ENCODE measurements at regions not wholly inside any gene's neighbourhood (a gene's known extent, or its start where the extent isn't known, plus 50 kb on each side); places are given as distances from the start of the nearest gene placed in this dataset.

DNA sequence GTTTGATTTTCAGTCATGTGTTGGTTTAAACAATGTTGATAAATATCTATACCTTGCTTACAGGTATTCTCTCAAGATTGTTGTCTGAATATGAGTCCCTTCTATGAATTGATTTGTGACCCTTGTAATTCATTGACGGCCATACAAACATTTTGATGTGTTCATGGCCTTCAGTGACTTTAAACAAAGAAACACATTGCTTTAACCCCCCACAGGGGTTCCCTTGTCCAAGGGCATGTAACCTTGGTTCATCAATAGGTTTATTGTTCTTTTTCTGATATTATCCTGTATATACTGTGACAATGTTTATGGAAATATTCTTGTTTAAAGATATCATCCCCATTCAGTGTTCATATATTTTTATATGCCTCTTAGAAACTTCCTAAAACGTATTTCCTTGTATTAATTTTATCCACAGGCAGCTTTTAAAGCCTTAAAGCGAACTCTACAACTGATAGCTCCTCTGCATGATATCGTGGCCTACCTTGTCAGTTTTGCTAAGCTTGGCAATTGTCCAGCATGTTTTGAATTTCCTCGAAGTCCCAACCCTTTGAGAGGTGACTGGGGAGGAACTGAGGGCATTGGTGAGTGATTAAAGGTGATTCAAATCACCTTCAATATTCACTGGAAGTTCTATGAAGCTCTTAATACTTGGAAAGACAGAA is 87.0 kb downstream of the CD164 start:
- no peak for DNase-seq

DNA sequence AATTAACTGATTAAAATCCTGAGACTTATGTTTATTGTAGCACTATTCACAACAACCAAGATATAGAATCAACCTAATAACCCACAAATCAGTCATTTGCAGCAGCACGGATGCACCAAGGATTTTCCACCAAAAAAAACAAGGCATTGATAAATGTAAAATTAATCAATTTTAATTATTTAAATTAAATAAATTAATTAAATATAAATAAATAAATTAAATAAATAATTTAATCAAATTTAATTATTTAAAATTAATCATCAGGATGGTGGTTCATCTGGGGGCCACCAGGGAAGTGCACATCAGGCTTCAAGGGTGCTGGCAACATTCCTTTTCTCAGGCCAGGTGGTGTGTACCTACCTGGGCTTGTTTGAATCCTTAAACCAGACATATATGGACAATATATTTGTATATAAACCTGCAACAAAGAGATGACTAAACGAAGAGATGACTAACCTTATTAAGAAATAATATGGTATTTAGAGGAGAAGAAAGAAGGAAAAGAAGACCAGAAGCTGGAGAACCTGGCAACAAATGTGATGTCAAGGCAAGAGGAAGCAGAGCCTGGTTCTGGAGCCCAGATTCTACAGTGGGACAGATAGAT is 89.2 kb downstream of the CD164 start:
- DNase-seq = no peak

DNA sequence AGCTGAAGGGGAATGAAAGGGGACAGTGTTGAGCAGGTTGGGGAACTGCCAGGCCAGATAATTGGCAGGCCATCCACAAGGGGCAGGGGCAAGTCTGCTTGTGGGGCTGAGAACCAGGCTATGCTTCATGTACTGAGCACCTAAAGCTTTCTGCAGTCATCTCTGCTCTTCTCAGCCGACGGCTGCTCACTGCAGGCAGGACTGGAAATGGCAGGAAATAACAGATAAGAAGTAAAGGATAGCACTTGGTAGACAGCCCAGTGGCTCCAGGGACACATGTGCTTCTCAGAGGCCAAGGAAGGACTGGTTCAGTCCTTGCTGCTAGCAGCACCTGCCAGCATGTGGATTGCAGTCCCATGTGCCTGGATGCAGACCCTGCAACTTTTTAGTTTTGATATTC is 89.8 kb downstream of the CD164 start:
- DNase-seq = no peak

DNA sequence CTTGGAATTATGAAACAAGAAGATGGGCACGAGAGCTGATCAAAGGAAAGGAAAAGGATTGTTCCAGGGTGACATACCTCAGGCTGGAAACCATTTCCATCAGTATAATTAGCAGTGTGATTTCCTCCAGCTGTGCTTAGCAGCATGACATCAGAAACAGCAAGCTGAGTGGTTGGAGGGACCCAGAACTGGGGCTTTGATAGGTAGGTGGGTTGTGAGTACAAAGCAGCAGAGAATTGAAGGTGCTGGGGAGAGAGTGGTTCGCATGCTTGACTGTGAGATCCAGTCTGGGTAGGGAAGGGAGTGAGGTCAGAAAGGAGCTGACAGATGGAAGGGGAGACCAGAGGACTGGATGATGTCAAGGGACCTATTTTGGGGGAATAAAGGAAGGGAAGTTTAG is 90.4 kb downstream of the CD164 start:
- DNase-seq = no peak

DNA sequence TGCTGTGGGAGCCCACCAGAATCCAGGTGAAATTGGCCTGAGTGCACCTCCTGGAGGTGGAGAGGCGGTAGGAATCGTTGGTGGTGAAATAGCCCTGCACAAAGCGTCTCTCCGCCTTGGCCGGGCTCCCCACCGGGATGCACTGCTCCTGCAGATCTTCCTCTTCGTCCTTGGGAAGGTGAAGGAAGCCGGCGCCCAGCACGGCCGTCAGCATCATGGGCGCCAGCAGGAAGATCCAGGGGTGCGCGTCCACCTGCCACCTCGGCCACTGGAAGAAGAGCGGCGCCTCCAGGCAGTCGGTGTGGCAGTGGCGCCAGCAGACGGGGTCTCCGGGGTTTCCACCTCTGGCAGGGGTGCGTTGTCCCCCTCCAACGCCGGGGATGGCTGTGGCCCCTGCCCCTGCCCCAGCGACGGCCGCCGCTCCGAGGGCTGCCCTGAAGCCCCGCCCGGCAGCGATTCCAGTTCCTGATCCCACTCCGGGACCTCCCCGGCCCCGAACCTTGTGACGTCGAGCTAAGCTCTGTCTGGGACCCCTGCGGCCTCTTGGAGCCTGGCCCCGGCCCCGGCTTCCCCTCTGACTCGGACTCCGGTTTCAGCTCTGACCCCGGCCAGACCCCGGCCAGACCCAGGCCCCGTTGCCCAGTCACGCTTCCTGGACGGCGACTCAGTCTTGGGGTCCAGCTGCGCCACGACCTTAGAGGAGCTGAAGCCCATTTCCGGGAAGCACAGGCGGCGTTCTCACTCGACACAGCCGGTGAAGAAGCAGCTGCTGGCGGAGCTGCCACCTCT is 91.9 kb downstream of the CD164 start:
- no peak for DNase-seq

DNA sequence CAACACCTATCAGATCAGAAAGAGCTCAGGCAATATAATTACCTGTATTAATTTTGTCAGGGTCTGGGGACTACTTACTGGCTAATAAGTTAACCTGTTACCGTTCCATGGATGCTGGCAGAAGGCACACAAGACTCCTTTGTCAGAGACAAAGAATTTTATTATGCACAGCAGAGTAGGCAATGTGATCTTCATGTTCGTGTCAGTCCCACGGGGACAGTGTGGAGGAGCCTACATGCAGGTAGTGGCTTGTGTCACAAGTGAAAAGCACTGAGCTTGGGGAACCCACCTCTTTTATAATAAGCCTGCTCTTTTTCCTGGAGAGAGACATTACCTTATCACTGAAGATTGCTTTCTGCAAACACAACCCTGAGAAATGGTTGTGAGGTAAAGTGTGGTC is 96.9 kb downstream of the CD164 start:
- no peak for DNase-seq

DNA sequence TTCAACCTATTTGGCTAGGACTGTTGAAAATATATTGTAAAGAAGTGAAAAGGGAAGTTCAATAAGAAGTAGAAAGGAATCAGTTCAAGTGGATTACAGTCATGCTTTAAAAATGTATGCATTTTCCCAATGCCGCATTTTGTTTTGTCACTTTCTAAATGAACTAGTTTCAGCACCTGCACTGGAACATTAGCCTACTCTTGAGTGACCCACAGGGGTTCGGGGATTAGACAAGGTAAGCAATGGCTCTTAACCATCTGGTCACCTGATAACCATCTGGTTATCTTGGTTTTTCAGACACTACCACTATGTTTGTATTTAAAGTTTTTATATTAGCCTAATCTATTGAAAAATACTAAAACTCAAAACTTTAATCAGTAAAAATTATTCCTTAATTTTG is 97.6 kb downstream of the CD164 start:
- no peak for DNase-seq

DNA sequence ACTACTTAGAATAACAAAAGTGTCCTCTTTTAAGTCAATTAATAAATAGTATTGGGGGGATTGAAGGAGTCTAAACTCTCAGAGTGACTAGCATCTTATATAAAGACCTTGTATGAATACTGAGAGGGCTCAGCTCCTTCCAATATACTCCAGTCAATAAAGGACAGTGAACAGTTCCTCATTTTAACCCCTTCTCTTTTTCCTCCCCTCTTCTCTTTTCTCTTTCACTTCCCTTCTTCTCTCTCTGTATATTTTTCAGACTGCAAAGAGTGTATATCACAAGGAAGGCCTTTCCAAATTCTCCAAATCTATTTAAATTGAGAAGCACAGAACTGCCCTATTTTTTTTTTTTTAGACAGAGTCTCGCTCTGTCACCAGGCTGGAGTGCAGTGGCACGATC is 99.5 kb downstream of the CD164 start:
- DNase-seq = no peak

DNA sequence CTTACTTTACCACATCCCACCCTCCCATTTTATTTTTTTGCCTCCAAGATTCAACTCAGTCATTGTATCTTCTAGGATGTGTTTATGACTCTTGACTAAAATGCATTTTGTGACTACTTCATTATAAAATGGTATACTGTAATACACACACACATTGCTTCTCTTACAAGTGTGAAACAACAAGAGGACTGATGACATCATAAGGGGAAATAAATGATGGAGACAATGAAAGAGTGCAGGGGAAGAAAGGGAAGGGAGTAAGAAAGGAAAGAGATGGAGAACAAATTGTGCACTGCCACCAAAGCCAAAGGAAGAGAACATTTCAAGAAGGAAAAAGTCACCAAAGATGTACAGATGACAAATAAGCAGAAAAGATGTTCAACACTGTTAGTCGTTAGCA is 102.6 kb downstream of the CD164 start:
- no peak for DNase-seq

DNA sequence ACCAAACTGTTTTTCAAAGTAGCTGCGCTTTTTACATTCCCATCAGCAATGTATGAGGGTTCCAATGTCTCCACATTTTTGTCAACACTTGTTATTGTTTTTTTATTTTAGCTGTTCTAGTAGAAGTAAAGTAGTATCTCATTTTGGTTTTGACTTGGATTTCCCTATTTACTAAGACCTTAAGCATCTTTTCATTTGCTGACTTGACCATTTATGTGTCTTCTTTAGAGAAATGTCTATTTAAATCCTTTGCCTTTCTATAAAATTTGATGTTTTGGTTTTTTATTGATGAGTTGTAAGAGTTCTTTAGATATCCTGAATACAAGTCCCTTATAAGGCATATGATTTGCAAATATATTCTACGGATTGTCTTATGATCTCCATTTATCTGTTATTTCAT is 110.6 kb downstream of the CD164 start:
- DNase-seq = no peak

DNA sequence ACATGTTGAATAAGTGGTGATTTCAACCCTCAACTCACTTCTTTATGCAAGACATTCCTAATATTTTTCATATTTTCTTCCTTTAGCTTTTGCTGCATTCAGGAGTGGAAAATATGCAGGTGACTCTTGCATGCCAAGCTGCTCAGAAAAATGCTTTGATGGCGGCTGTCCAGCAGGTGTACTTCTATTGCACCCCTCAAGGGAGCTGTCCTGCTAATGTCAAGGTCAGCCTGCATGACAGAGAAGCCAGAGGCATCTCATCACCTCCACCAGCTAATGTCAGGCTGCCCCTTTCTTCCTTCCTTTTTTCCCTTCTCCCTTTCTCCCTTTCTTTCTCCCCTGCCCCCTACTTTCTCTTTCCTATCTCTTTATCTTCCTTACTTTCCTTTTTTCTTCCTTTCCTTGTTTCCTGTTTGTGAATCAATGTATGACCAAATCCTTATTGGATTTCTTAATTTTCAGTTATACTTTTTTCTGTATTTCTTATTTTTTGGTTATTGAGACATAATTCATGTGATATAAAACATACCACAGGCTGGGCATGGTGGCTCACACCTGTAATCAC is 112.2 kb downstream of the CD164 start:
- DNase-seq = no peak

DNA sequence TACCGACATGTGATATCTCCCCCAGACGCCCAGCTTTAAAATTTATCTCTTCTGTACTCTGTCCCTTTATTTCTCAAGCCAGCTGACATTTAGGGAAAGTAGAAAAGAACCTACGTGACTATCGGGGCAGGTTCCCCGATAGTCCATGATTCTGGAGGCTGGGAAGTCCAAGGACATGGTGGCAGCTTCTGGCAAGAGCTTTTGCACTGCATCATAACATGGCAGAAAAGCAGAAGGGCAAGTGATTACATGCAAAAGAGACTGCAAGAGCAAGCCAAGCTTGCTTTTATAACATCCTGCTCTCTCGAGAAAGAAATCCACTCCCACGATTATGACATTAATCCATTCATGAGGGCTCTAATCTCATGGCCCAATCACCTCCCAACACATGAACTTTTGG is 113.2 kb downstream of the CD164 start:
- DNase-seq = no peak

DNA sequence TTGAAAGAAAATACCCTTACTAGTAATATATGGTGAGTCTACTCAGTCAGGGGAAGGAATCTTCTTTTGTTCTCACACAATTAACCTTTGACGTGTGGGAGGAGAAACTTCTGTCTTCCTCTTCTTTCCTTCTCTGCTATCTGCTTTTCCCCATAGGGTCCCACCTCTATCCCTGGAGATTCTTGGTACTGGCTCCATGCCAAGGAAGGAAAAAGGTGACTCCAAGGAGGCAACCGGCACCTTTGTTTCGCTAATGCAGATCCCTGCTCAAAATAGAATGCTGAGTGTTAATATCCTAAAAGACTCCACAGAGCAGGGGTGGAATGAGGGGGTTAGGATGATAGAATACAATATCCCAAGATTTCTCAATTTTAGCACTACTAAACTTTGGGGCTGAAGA is 116.7 kb downstream of the CD164 start:
- no peak for DNase-seq

DNA sequence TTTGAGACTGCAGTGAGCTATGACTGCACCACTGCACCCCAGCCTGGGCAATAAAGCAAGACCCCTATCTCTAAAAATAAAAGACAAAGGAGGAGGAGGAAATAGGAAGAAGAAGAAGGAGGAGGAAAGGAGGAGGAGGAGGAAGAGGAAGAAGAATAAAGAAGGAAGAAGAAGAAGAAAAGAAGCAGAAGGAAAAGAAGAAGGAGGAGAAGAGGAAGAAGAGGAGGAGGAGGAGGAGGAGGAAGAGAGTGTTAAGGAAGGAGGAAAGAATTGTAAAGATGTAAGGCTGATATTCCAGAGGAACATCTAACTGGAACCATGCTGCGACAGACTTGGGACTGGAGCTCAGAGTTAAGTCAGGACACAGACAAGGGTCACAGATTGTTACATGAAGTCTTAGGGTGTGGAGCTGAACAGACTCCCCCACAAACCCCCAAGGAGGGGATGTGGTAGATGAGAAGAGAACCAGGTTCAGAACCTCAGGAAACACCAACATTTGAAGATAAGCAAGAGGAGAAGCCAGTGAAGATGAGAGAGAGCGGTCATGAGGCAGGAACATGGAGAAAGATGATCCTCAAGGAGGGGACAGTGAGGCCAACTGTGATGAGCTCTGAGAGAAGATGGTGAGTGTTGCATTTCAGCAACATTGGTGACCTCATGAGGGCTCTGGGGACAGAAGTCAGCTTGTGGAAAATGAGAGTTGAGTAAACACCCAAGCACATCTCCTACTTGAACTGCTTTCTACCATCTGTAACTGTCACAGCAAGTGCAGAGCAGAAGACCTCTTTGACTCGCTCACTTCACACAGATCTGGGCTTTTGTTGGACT is 118.2 kb downstream of the CD164 start:
- no peak for DNase-seq

DNA sequence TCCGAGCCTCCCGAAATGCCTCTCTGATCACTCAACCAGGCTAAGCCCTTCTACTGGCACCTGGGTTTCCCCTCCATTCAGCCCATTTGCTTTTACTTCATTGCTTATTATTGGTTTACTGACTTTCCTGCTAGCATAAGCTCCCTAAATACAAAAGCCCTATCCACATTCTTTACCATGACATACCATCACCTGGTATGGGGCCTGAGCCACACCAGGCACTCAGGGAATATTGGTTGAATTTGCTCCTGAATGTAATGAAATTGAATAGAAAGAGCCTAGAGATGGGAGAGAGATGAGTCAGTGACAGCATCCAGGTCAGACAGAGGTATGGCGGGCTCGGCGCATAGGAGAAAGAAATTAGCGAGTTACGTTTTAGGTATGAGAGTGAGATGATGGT is 120.0 kb downstream of the CD164 start:
- no peak for DNase-seq

DNA sequence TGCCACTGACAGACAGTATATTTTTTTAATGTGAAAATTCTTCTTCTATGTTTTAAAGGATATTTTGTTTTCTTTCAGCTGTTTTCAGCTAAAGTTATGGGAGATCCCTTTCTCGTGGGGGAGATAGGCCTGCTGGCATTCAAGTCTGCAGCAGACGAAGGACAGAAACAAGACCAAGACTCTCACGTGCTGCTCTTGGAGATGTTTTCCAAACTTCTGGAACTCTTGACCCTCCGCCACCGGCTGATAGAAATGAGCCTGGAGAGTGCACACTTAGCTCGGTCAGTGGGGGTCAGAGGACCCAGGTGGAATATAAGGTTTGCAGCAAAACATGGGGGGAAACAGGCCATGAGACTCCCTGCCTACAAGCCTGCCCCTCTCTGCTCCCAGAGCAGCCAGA is 120.5 kb downstream of the CD164 start:
- no peak for DNase-seq

DNA sequence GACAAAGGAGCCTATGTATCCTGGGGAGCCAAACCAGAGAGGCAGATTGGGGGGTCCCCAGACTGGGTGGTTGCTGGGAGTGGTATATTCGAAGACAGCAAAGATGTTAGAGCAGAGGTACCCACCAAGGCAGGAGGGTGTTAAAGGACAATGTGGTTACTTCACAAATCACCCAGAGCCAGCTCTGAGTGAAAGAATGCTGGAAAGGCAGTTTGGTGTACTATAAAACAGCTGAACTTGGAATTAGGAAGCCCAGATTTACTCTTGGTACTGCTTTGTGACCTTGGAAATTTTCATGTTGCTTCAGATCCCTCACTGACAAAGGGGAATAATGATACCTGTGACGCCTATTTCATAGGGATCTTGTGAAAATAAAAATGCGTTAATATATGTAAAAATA is 121.6 kb downstream of the CD164 start:
- DNase-seq = no peak

DNA sequence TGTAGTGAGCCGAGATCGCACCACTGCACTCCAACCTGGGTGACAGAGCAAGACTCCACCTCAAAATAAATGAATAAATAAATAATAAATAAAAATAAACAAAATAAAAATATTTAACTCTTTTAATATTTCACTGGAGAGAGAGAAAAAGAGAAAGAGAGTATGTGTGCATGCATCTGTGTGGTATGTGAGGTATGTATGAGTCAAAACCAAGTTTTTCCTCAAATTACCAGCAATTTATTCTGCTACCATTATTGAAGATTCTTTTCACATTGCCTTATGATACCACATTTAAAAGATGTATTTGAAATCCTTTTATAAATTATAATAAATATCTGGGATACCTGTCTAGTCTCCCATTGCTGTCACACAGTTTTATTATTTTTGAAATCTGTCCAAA is 122.1 kb downstream of the CD164 start:
- DNase-seq = no peak

DNA sequence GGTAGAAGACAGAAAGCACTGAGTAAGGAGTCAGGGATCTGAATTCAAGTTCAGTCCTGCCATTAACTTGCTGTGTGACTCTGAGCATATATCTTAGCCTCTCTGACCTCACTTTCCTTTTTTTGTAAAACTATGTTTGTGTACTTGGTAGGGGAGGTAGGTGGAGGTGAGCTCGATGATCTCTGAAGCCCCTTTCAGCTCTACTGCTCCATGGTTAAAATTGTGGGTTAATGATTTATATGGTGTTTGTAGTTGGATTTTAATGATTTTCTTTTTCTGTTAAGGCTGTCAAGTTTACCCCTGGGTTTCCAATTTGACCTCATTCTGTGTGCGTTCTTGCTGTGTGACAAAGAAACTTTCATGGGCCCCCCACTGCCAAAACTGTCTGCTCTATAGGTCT is 124.1 kb downstream of the CD164 start:
- DNase-seq = no peak

DNA sequence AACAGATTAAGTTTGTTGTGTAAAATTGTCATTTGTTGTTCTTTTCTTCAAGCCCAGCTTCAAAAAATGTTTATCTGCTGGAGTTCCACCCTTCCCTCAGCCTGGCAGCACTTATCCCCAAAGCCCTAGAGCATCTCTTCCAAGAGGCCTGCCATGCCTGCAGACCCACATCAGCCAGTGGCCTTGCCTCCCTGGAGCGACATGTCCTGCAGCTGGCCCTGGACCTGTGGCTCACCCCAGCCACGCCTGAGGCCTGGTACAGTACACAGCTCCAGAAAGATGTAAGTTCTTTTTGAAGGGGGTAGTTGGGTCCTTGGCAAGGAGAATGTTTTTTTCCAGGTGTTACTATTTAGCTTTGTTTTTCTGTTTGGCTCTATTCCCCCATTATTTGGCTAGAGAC is 124.8 kb downstream of the CD164 start:
- no peak for DNase-seq

DNA sequence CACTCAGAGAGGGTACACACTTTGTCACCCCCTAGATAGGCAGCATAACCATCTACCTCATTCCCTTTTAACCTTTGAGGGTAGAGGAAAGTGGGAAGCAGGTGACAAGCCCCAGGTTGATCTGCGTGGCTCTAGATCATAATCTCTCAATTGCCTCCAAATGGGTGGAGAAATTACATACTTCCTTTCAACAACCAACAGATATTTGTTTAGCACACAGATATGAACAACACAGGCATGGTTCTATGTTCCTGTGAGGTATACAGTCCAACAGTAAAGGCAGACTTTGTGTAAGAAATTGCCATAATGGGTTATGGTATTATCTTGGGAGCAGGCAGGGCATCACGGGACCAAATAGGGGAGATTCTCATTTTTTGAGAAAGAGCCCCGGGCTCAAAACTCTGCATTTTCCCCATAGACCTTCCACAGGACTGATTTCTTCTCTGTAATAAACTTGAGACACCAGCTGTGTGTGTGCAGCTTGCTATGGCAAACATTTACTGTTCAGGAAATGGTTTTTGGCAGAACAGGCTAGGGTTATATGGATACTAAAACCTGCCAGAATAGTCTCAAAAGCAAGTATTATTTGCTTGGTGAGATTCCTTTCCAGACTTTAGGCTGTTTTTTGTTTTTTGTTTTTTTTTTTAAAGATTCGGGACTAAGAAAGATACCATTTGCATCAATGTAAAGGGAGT is 126.2 kb downstream of the CD164 start:
- DNase-seq = no peak

DNA sequence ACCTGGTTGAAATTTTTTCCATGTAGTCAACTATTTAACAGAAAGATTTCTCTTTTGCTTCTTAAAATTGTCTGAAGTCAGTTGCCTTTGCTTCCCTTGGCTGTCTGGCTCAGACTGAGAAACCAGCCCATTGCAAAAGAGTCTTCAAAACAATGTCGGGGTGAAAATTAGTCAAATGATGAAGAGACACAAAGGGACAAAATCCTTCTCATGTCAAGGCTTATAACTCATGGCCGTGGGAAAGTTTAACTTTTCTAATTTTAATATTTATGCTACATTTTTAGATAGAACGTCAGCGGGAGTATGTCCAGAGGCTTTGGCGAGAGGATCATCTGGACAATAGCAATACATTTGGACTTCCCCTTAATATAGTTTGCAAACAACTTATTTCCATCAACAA is 127.2 kb downstream of the CD164 start:
- no peak for DNase-seq

DNA sequence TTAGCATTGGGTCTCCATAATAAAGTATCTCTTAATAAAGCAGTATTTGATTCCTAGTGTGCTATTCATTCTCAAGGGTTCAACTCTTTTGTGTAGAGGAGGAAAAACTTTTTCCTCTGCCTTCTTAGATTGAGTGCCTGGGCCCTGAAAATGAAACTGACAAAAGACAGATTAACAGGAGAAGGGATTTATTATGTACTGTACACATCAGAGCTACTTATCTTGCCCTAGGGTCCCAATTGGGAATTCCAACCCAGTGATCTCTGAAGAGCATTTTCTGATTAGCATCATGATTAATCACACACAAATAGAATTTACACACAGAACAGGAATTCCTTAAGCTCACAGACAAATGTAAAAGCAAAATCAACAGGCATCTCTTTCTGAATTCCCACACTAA is 128.9 kb downstream of the CD164 start:
- no peak for DNase-seq

Measured in stimulated activated CD4-positive, alpha-beta T cell treated with anti-CD3 and anti-CD28 coated beads, Interleukin-2, amount 100 ng/mL, for 24 hours (primary cell).